ENCODE measurements at regions not wholly inside any gene's neighbourhood (a gene's known extent, or its start where the extent isn't known, plus 50 kb on each side); places are given as distances from the start of the nearest gene placed in this dataset.

- TF ChIP-seq CTCF (IDR thresholded peaks at IDR 0.05; ENCODE audit: borderline replicate concordance, extremely low read depth, low read length, poor library complexity, severe bottlenecking) (peak; percentile 85), EZH2 (IDR thresholded peaks at IDR 0.05; ENCODE audit: borderline replicate concordance, low read depth, low read length, severe bottlenecking) (no peak)
- Histone ChIP-seq H3K9ac (ENCODE audit: low read depth, low read length) (no peak overlapping the region), H3K36me3 (ENCODE audit: insufficient read depth, low read length) (no peaks in the 10 kb centered on the region), H3K27me3 (ENCODE audit: insufficient read depth, low read length, poor library complexity) (no peaks in the 10 kb centered on the region), H4K20me1 (ENCODE audit: insufficient read depth, low read length) (no peaks in the 10 kb centered on the region), H3K79me2 (ENCODE audit: insufficient read depth, low read length) (no peaks in the 10 kb centered on the region), H3K9me3 (ENCODE audit: insufficient read depth, low read length, severe bottlenecking) (no peaks in the 10 kb centered on the region), H3K27ac (ENCODE audit: low read length) (no peak overlapping the region), H3K4me1 (ENCODE audit: insufficient read depth, low read length) (peaks cover 3% of the 10 kb centered on the region; the same call in 1 of the 2 replicates), H2AFZ (ENCODE audit: low read depth, low read length) (no peak overlapping the region), H3K4me2 (ENCODE audit: insufficient read depth, low read length) (no peak overlapping the region), H3K4me3 (ENCODE audit: low read depth in 1 of 2, low read length in 2 of 2) (no peak overlapping the region)
- ATAC-seq (ENCODE audit: insufficient read depth, low read depth) (peak; percentile 81), DNase-seq (peak; percentile 10)
These were observed 196.9 kb upstream of the RHOBTB1 start for GRCh38 chr10:61140765-61141392.

- H3K79me2 ChIP-seq (ENCODE audit: insufficient read depth, low read length): no peaks in the 10 kb centered on the region
- H3K27me3 ChIP-seq (ENCODE audit: insufficient read depth, low read length, poor library complexity): no peaks in the 10 kb centered on the region
- H3K4me1 ChIP-seq (ENCODE audit: insufficient read depth, low read length): peaks cover 3% of the 10 kb centered on the region; the same call in 1 of the 2 replicates
- H3K36me3 ChIP-seq (ENCODE audit: insufficient read depth, low read length): no peaks in the 10 kb centered on the region
- TF ChIP-seq EZH2 (IDR thresholded peaks at IDR 0.05; ENCODE audit: borderline replicate concordance, low read depth, low read length, severe bottlenecking) (no peak), CTCF (IDR thresholded peaks at IDR 0.05; ENCODE audit: borderline replicate concordance, extremely low read depth, low read length, poor library complexity, severe bottlenecking) (no peak)
- H3K9me3 ChIP-seq (ENCODE audit: insufficient read depth, low read length, severe bottlenecking): no peaks in the 10 kb centered on the region
- H3K4me3 ChIP-seq (ENCODE audit: low read depth in 1 of 2, low read length in 2 of 2): no peak overlapping the region
- H3K27ac ChIP-seq (ENCODE audit: low read length): no peak overlapping the region
- no peak overlapping the region for H3K9ac ChIP-seq (ENCODE audit: low read depth, low read length)
- H4K20me1 ChIP-seq (ENCODE audit: insufficient read depth, low read length): no peaks in the 10 kb centered on the region
- DNase-seq: no peak
- no peak for ATAC-seq (ENCODE audit: insufficient read depth, low read depth)
- H2AFZ ChIP-seq (ENCODE audit: low read depth, low read length): no peak overlapping the region
- H3K4me2 ChIP-seq (ENCODE audit: insufficient read depth, low read length): no peak overlapping the region
These were observed 195.6 kb upstream of the RHOBTB1 start for GRCh38 chr10:61139592-61139953.

GRCh38 chr10:61138708-61139591 is 195.0 kb upstream of the RHOBTB1 start:
- ATAC-seq (ENCODE audit: insufficient read depth, low read depth) (no peak), DNase-seq (no peak)
- no peaks in the 10 kb centered on the region for H3K27me3 ChIP-seq (ENCODE audit: insufficient read depth, low read length, poor library complexity)
- no peaks in the 10 kb centered on the region for H4K20me1 ChIP-seq (ENCODE audit: insufficient read depth, low read length)
- H3K9me3 ChIP-seq (ENCODE audit: insufficient read depth, low read length, severe bottlenecking): no peaks in the 10 kb centered on the region
- no peak overlapping the region for H3K9ac ChIP-seq (ENCODE audit: low read depth, low read length)
- H2AFZ ChIP-seq (ENCODE audit: low read depth, low read length): no peak overlapping the region
- H3K4me1 ChIP-seq (ENCODE audit: insufficient read depth, low read length): peaks cover 3% of the 10 kb centered on the region; the same call in 1 of the 2 replicates
- no peak overlapping the region for H3K4me2 ChIP-seq (ENCODE audit: insufficient read depth, low read length)
- no peak overlapping the region for H3K4me3 ChIP-seq (ENCODE audit: low read depth in 1 of 2, low read length in 2 of 2)
- no peaks in the 10 kb centered on the region for H3K79me2 ChIP-seq (ENCODE audit: insufficient read depth, low read length)
- no peak overlapping the region for H3K27ac ChIP-seq (ENCODE audit: low read length)
- no peaks in the 10 kb centered on the region for H3K36me3 ChIP-seq (ENCODE audit: insufficient read depth, low read length)
- no peak for TF ChIP-seq CTCF (IDR thresholded peaks at IDR 0.05; ENCODE audit: borderline replicate concordance, extremely low read depth, low read length, poor library complexity, severe bottlenecking)
- TF ChIP-seq EZH2 (IDR thresholded peaks at IDR 0.05; ENCODE audit: borderline replicate concordance, low read depth, low read length, severe bottlenecking): no peak
